Panc1 (cell line): ENCODE measurements at regions not wholly inside any gene's neighbourhood (a gene's known extent, or its start where the extent isn't known, plus 50 kb on each side); places are given as distances from the start of the nearest gene placed in this dataset.
"Not testable (repeated sequence)": the region's sequence is repeated elsewhere in the genome, so short reads cannot be mapped to it uniquely, and the experiment has no call there.

Experiments used
- ATAC-seq: fragments of 200-7000 bp; cut with Tn5 transposase; 2 replicates; pipeline ENCODE4 v1.9.1; 2020; ENCODE audit warnings: mild to moderate bottlenecking, moderate library complexity
- BruUV-seq: library from RNA; stranded (reverse); fragments of 400-500 nt; replicated peaks from 2 replicates; lab custom pipeline; 2021; lab: Mats Ljungman, UMichigan
- CTCF ChIA-PET: fragments of 300-600 bp; sonication (Branson Sonifier 250); formaldehyde crosslinking; loops from one replicate; lab custom pipeline; 2022; ENCODE audit warnings: antibody characterized with exemption; lab: Charles Lee
- POLR2A ChIA-PET: fragments of 300-600 bp; sonication (Branson Sonifier 250); formaldehyde crosslinking; loops from one replicate; lab custom pipeline; 2022; ENCODE audit warnings: antibody characterized with exemption; lab: Charles Lee
- DNase-seq: peaks from one replicate; pipeline ENCODE4 v3.0.0-alpha.2; 2010; ENCODE audit warnings: low read depth, low spot score
- H3K27ac ChIP-seq: 2 replicates; pipeline ENCODE4 v1.5.1; 2011; ENCODE audit warnings: mild to moderate bottlenecking, low read length, inconsistent platforms
- H3K27me3 ChIP-seq: fragments of 200-500 bp; sonication (Bioruptor generic); 2 replicates; pipeline ENCODE4 v1.6.0; 2014; ENCODE audit warnings: low read length, inconsistent platforms; ENCODE audit not compliant: control insufficient read depth, insufficient read depth
- H3K36me3 ChIP-seq: fragments of 200-500 bp; sonication (Bioruptor generic); 2 replicates; pipeline ENCODE4 v1.5.1; 2014; ENCODE audit warnings: inconsistent platforms, mild to moderate bottlenecking, low read length, moderate library complexity; ENCODE audit not compliant: control insufficient read depth, insufficient read depth
- H3K4me1 ChIP-seq: 2 replicates; pipeline ENCODE4 v1.5.1; 2011; ENCODE audit warnings: inconsistent platforms, mild to moderate bottlenecking, low read length, moderate library complexity; ENCODE audit not compliant: control insufficient read depth, insufficient read depth
- H3K4me3 ChIP-seq, 2 experiments: 2 replicates each; pipeline ENCODE4 v1.5.1; 2011 to 2012; ENCODE audit warnings: low read depth in 2 of 2, low read length in 2 of 2, mild to moderate bottlenecking in 2 of 2, inconsistent platforms in 1 of 2, moderate library complexity in 1 of 2
- H3K9me3 ChIP-seq: fragments of 200-500 bp; sonication (Bioruptor generic); 2 replicates; pipeline ENCODE4 v1.5.1; 2014; ENCODE audit warnings: low read depth, mild to moderate bottlenecking, inconsistent platforms, low read length, moderate library complexity; ENCODE audit not compliant: control insufficient read depth, insufficient read depth
- POLR2AphosphoS5 ChIP-seq: IDR thresholded peaks from 2 replicates; pipeline ENCODE4 v1.6.1; 2012; ENCODE audit warnings: mild to moderate bottlenecking, low read depth, low read length, moderate library complexity
- REST ChIP-seq, 2 experiments: IDR thresholded peaks; 2 replicates each; pipeline ENCODE4 v1.6.1; 2011 to 2012; ENCODE audit warnings: low read depth in 2 of 2, control low read depth in 1 of 2, low read length in 1 of 2, mild to moderate bottlenecking in 1 of 2, moderate library complexity in 1 of 2; ENCODE audit not compliant: insufficient read depth in 1 of 2
- SIN3A ChIP-seq: IDR thresholded peaks from 2 replicates; pipeline ENCODE4 v1.6.1; 2012; ENCODE audit warnings: low read depth, mild to moderate bottlenecking, low read length, moderate library complexity, borderline replicate concordance; ENCODE audit not compliant: insufficient read depth
- TCF7L2 ChIP-seq: IDR thresholded peaks from 2 replicates; pipeline ENCODE4 v1.6.1; 2011; ENCODE audit warnings: mild to moderate bottlenecking, low read depth, low read length, inconsistent platforms
- in situ Hi-C: cut with HindIII; loops from 2 replicates; pipeline ENCODE4 v1.10.0; 2016; ENCODE audit warnings: low sequenced_read_pairs, low pct_unique_long_range_greater_than_20kb
- intact Hi-C: fragments of 100-400 bp; cut with micrococcal nuclease; formaldehyde crosslinking; loops from one replicate; pipeline ENCODE4 v1.10.0; 2022; ENCODE audit not compliant: unreplicated experiment
- TF ChIP-seq, protein P1 (sequence below): fragments of 450-650 bp; IDR thresholded peaks from 2 replicates; pipeline ENCODE4 v1.5.1; 2017; ENCODE audit warnings: mild to moderate bottlenecking

- Histone ChIP-seq H3K4me1 (no peaks in the 10 kb centered on the region), H3K27ac (no peak overlapping the region), H3K9me3 (no peaks in the 10 kb centered on the region), H3K4me3 (no peak overlapping the region), H3K27me3 (peaks cover 2% of the 10 kb centered on the region; the same call in 1 of the 2 replicates), H3K36me3 (no peaks in the 10 kb centered on the region)
- in situ Hi-C loops: no loop called here
- intact Hi-C loops: no loop called here
- ChIA-PET POLR2A (no interaction called here), CTCF (no interaction called here)
- DNase-seq (no peak), ATAC-seq (no peak)
- no peak for TF ChIP-seq POLR2AphosphoS5
- TF ChIP-seq, protein P1, sequence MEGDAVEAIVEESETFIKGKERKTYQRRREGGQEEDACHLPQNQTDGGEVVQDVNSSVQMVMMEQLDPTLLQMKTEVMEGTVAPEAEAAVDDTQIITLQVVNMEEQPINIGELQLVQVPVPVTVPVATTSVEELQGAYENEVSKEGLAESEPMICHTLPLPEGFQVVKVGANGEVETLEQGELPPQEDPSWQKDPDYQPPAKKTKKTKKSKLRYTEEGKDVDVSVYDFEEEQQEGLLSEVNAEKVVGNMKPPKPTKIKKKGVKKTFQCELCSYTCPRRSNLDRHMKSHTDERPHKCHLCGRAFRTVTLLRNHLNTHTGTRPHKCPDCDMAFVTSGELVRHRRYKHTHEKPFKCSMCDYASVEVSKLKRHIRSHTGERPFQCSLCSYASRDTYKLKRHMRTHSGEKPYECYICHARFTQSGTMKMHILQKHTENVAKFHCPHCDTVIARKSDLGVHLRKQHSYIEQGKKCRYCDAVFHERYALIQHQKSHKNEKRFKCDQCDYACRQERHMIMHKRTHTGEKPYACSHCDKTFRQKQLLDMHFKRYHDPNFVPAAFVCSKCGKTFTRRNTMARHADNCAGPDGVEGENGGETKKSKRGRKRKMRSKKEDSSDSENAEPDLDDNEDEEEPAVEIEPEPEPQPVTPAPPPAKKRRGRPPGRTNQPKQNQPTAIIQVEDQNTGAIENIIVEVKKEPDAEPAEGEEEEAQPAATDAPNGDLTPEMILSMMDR: no peak
- no peak for TF ChIP-seq TCF7L2
- TF ChIP-seq REST (IDR thresholded peaks at IDR 0.05; ENCODE audit: insufficient read depth in 1 of 2, low read depth in 2 of 2, low read length in 1 of 2): no peak
- no peak for TF ChIP-seq SIN3A
- no TSS peak for BruUV-seq
These were observed 121.5 kb downstream of the SLC4A3 start for GRCh38 chr2:219748671-219749570.

DNA sequence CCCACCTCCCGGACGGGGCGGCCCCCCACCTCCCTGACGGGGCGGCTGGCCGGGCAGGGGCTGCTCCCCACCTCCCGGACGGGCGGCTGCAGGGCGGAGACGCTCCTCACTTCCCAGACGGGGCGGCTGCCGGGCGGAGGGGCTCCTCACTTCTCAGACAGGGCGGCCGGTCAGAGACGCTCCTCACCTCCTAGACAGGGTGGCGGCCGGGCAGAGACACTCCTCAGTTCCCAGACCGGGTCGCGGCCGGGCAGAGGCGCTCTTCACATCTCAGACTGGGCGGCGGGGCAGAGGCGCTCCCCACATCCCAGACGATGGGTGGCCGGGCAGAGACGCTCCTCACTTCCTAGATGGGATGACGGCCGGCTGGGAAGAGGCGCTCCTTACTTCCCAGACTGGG lies 123.7 kb downstream of the SLC4A3 start:
- intact Hi-C loops, BruUV-seq, H3K27ac ChIP-seq, H3K9me3 ChIP-seq, H3K36me3 ChIP-seq, POLR2A ChIA-PET, ATAC-seq, in situ Hi-C loops, H3K4me3 ChIP-seq, DNase-seq, H3K4me1 ChIP-seq, CTCF ChIA-PET, H3K27me3 ChIP-seq: not testable (repeated sequence)

- Histone ChIP-seq H3K36me3 (no peaks in the 10 kb centered on the region), H3K4me3 (no peak overlapping the region), H3K27me3 (no peaks in the 10 kb centered on the region), H3K27ac (no peak overlapping the region), H3K4me1 (no peaks in the 10 kb centered on the region), H3K9me3 (no peaks in the 10 kb centered on the region)
- POLR2A ChIA-PET: no interaction called here
- DNase-seq: no peak
- in situ Hi-C loops: no loop called here
- no TSS peak for BruUV-seq
- CTCF ChIA-PET: no interaction called here
- TF ChIP-seq POLR2AphosphoS5 (no peak), REST (IDR thresholded peaks at IDR 0.05; ENCODE audit: insufficient read depth in 1 of 2, low read depth in 2 of 2, low read length in 1 of 2) (no peak), SIN3A (no peak), TCF7L2 (no peak)
- TF ChIP-seq, protein P1: no peak
- ATAC-seq: no peak
- intact Hi-C loops: no loop called here
These were observed 125.3 kb downstream of the SLC4A3 start for GRCh38 chr2:219752726-219753125.
